WERI-Rb-1 (cell line): ENCODE measurements at regions not wholly inside any gene's neighbourhood (a gene's known extent, or its start where the extent isn't known, plus 50 kb on each side); places are given as distances from the start of the nearest gene placed in this dataset.

Experiments
- DNase-seq: peaks from one replicate; pipeline ENCODE4 v3.0.0-alpha.2; 2020
- H3K27ac ChIP-seq: fragments of 250-450 bp; sonication (Bioruptor Pico); 2 replicates; pipeline ENCODE4 v1.5.1; 2020; ENCODE audit warnings: mild to moderate bottlenecking, moderate library complexity
- H3K27me3 ChIP-seq: fragments of 250-450 bp; sonication (Bioruptor Pico); 2 replicates; pipeline ENCODE4 v1.5.1; 2021; ENCODE audit warnings: mild to moderate bottlenecking, low read depth, moderate library complexity; ENCODE audit not compliant: insufficient read depth, severe bottlenecking
- H3K36me3 ChIP-seq: fragments of 250-450 bp; sonication (Bioruptor Pico); 2 replicates; pipeline ENCODE4 v1.5.1; 2020; ENCODE audit warnings: mild to moderate bottlenecking, moderate library complexity
- H3K4me3 ChIP-seq: 2 replicates; pipeline ENCODE4 v1.5.1; 2011; ENCODE audit warnings: low read depth, mild to moderate bottlenecking, control low read depth, low read length
- H3K9me3 ChIP-seq: fragments of 250-450 bp; sonication (Bioruptor Pico); 2 replicates; pipeline ENCODE4 v1.5.1; 2021; ENCODE audit warnings: mild to moderate bottlenecking, moderate library complexity; ENCODE audit not compliant: severe bottlenecking
- TF ChIP-seq, protein P1 (sequence below): IDR thresholded peaks from 2 replicates; pipeline ENCODE4 v1.5.1; 2011; ENCODE audit warnings: low read depth, mild to moderate bottlenecking, control low read depth, inconsistent platforms, low read length

DNA sequence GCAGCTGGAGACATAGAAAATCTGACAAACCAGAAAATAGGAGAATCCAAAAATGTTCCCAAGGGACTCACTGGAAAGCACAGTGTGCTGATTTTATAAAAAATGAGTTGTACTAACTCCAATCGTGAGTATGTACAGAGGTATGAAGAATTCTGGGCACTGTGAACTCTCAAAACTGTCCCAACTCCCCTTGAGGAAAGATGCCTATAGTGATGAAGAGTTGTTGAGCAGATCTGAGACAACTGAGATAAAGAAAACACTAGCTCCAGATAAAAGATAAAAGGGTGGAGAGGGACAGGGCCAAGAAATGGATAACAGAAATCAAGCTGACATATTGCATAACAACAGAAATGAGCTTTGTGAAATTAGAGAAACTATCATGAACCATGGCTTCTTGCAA, 481.4 kb downstream of the MAFB start:
- H3K36me3 ChIP-seq, result no peaks in the 10 kb centered on the region
- no peaks in the 10 kb centered on the region for H3K9me3 ChIP-seq
- DNase-seq, result no peak
- H3K27ac ChIP-seq, result no peak overlapping the region
- TF ChIP-seq, protein P1, sequence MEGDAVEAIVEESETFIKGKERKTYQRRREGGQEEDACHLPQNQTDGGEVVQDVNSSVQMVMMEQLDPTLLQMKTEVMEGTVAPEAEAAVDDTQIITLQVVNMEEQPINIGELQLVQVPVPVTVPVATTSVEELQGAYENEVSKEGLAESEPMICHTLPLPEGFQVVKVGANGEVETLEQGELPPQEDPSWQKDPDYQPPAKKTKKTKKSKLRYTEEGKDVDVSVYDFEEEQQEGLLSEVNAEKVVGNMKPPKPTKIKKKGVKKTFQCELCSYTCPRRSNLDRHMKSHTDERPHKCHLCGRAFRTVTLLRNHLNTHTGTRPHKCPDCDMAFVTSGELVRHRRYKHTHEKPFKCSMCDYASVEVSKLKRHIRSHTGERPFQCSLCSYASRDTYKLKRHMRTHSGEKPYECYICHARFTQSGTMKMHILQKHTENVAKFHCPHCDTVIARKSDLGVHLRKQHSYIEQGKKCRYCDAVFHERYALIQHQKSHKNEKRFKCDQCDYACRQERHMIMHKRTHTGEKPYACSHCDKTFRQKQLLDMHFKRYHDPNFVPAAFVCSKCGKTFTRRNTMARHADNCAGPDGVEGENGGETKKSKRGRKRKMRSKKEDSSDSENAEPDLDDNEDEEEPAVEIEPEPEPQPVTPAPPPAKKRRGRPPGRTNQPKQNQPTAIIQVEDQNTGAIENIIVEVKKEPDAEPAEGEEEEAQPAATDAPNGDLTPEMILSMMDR, result no peak
- peaks cover 32% of the 10 kb centered on the region for H3K27me3 ChIP-seq
- no peak overlapping the region for H3K4me3 ChIP-seq

DNA sequence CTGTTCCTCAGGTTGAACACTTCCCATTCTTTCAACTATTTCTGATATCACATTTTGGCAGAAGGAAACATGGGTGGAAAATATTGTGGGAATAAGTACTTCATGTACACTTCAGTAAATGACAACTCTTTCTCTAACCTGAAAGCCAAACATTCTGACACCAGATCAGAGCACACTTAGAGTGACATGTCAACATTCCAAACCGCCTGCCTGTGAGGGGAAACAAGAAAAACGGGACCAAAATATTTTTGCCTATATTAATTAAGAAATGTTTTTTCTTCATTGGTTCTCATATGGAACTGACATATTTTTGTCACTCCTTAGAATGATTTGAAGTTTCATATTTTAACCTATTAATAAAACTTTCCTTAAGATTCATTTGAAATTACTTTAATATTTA, 483.1 kb downstream of the MAFB start:
- H3K27ac ChIP-seq, result no peak overlapping the region
- no peak for DNase-seq
- H3K27me3 ChIP-seq, result peaks cover 20% of the 10 kb centered on the region
- H3K36me3 ChIP-seq, result no peaks in the 10 kb centered on the region
- H3K9me3 ChIP-seq, result no peaks in the 10 kb centered on the region
- no peak overlapping the region for H3K4me3 ChIP-seq
- TF ChIP-seq, protein P1, result no peak

DNA sequence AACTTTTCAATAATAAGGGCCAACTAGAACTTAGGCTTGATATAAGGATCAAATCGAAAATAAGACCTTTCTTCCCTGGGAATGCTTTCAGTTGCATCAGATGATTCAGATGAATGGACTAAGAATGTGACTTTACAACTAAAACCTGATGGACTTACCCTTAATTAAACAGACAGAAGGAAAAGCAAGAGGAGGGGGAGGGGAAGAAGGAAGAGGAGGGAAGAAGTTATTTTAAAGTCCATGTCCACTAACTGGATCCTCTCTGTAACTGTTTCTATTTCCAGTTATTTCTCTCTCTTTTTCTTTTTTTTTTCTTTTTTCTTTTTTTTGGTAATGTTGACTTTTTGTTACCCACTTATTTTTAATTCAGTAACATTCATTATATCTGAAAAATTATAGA, 486.0 kb downstream of the MAFB start:
- TF ChIP-seq, protein P1, result no peak
- DNase-seq, result no peak

DNA sequence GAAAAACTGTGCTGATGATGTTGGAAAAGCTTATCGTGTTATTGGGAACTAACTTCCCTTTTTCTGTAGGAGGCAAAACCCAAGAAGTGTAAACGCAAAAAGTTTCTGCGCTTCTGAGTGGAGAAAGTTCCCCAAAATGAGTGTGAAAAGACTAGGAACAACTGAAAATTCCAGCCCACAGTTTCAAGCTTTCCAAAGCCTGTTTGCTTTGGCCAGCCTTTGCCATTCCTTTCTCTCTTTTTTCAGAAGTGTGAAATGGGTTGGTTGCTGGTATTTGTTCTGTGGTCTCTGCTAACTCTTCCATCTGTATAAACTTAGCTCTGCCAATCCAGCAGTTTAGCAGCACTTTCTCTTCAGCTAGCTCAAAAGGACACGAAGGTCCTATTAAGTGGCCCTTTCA, 491.3 kb downstream of the MAFB start:
- DNase-seq, result no peak
- no peaks in the 10 kb centered on the region for H3K9me3 ChIP-seq

More for the DNA sequence above, 486.0 kb downstream of the MAFB start:
- Histone ChIP-seq H3K27me3 (peaks cover 17% of the 10 kb centered on the region), H3K36me3 (no peaks in the 10 kb centered on the region), H3K27ac (no peak overlapping the region), H3K9me3 (no peaks in the 10 kb centered on the region), H3K4me3 (no peak overlapping the region)

DNA sequence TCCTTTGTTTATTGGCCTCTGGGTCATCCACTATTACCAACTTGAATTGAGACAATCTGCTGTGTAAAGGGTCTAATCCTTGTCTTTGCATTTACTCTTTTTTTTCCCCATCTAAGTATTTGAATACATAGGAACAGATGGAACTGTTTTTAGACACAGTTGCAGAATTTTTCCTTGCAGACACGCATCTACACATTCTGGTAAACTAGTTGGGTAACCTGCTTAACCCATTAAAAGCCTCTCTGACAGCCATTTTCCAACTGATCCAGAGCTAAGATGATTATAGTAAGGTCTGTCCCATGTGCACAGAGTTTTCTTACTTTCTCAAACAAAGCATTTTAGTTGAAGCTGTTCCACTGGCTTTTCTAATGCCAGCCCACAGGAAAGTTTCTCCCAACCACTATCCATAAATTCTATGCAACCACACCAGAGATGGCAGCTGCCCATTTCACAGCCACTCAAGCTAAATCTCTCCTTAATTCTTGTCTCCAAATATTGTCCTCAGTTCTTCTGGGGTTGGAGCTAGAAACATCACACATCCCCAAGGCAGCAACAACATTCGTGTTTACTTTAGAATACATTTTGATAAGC, 492.1 kb downstream of the MAFB start:
- no peaks in the 10 kb centered on the region for H3K9me3 ChIP-seq
- no peak for DNase-seq
- TF ChIP-seq, protein P1, result no peak
- H3K36me3 ChIP-seq, result no peaks in the 10 kb centered on the region
- no peak overlapping the region for H3K27ac ChIP-seq
- peaks cover 17% of the 10 kb centered on the region for H3K27me3 ChIP-seq
- H3K4me3 ChIP-seq, result no peak overlapping the region

More for the DNA sequence above, 491.3 kb downstream of the MAFB start:
- H3K27ac ChIP-seq, result no peak overlapping the region
- TF ChIP-seq, protein P1, result no peak
- no peak overlapping the region for H3K4me3 ChIP-seq
- H3K36me3 ChIP-seq, result no peaks in the 10 kb centered on the region
- peaks cover 15% of the 10 kb centered on the region for H3K27me3 ChIP-seq

DNA sequence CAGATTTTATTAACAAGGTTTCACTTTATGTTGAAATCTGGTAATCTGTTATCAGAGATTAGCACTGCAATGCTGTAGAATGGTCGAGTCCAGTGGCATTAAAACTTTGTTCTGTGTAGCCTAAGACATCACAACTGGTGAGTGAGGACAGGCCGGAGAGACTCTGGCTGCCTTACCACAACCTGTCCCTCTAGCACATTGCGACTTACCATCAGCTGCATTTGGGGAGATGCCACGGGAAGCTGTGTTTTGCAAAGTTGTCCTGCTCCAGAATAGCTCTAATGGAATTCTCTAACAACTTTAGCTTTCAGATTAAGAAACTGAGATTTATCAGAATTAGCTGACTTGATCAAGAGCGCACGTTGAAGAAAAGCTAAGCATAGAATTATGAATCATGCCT, 493.3 kb downstream of the MAFB start:
- no peak for DNase-seq
- Histone ChIP-seq H3K9me3 (no peaks in the 10 kb centered on the region), H3K36me3 (no peaks in the 10 kb centered on the region), H3K4me3 (no peak overlapping the region), H3K27me3 (peaks cover 17% of the 10 kb centered on the region), H3K27ac (no peak overlapping the region)
- TF ChIP-seq, protein P1, result no peak
